ENCODE measurements at regions not wholly inside any gene's neighbourhood (a gene's known extent, or its start where the extent isn't known, plus 50 kb on each side); places are given as distances from the start of the nearest gene placed in this dataset.

DNA sequence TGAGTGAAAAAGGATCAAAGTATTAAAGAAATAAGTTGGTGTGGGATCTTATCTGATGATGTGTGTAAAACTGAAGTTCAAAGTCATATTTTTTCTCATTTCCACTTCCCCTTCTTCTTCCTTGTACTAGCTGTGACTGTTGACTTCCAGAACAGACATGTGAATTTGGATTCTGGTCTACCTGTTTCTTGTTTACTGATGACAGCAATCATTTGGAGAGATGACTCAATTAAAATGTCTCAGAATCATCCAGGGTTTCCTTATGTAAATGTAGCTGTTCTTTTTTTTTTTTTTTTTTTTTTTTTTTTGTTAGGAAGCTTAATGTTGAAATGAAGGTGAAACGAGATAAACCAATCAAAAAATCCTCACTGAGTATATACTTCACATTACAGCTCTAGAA, 819.9 kb upstream of the PIK3C3 start:
- Histone ChIP-seq H3K27me3 (ENCODE audit: insufficient read depth, low read length, poor library complexity, severe bottlenecking) (no peaks in the 10 kb centered on the region), H3K4me3 (ENCODE audit: low read length) (no peak overlapping the region), H3K27ac (ENCODE audit: low read depth, low read length) (no peak overlapping the region), H3K36me3 (ENCODE audit: insufficient read depth, low read length) (no peaks in the 10 kb centered on the region), H3K4me1 (ENCODE audit: insufficient read depth, low read length) (no peaks in the 10 kb centered on the region), H3K9me3 (ENCODE audit: low read length) (no peaks in the 10 kb centered on the region)
- ChIA-PET POLR2A (no interaction called here), CTCF (no interaction called here)
- Mint-ChIP-seq H3K4me3 (no peak overlapping the region), H3K36me3 (no peaks in the 10 kb centered on the region), H3K27me3 (no peaks in the 10 kb centered on the region), H3K27ac (no peak overlapping the region), H3K4me1 (no peaks in the 10 kb centered on the region), H3K9me3 (peaks cover 5 to 27% (median 12%) of the 10 kb centered on the region in 5 donors)
- DNase-seq, result no peak

DNA sequence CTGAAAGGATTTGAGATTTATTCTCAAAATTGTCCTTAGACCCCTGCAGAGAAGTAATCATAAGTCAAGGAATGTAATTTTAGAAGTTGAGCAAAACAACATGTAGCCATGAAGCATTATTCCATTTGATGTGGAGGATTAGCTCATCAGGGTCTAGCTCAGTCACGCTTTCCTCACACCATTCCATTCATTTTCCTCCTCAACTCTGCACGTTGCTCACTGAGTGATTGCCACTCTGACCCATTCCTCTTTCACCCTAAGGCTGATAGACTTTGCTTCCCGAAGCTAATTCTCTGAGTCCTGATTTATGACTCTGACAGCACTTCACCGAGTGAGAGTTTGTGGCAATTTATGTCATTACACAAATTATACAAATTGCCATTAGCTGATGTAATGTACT, 820.6 kb upstream of the PIK3C3 start:
- no peak overlapping the region for H3K4me3 Mint-ChIP-seq
- H3K36me3 Mint-ChIP-seq, result no peaks in the 10 kb centered on the region
- Histone ChIP-seq H3K27ac (ENCODE audit: low read depth, low read length) (no peak overlapping the region), H3K4me3 (ENCODE audit: low read length) (no peak overlapping the region), H3K4me1 (ENCODE audit: insufficient read depth, low read length) (no peaks in the 10 kb centered on the region), H3K36me3 (ENCODE audit: insufficient read depth, low read length) (no peaks in the 10 kb centered on the region), H3K9me3 (ENCODE audit: low read length) (no peaks in the 10 kb centered on the region), H3K27me3 (ENCODE audit: insufficient read depth, low read length, poor library complexity, severe bottlenecking) (no peaks in the 10 kb centered on the region)
- POLR2A ChIA-PET, result no interaction called here
- H3K4me1 Mint-ChIP-seq, result no peaks in the 10 kb centered on the region
- no peak overlapping the region for H3K27ac Mint-ChIP-seq
- no peak for DNase-seq
- no peaks in the 10 kb centered on the region for H3K27me3 Mint-ChIP-seq
- peaks cover 5 to 21% (median 12%) of the 10 kb centered on the region in 5 donors for H3K9me3 Mint-ChIP-seq
- CTCF ChIA-PET, result no interaction called here

DNA sequence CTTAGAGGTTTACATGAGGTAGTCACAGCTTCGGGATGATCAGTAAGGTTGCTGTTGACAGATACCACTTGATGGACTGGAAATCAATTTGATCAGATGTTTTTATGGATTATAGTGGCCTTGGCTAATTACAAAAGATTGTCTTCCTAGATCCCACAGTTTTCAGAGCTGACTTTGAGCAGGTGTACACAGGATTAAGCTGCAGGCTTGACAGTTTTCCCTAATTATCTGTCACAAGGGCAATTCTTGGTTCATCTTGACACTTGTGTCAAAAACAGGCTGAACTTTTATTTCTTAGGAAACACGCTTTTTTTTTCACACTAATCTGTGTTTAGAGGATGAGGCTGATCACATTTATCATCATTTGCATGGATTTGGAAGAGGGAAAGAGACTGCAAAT, 824.0 kb upstream of the PIK3C3 start:
- Mint-ChIP-seq H3K9me3 (peaks cover 5 to 17% (median 12%) of the 10 kb centered on the region in 5 donors), H3K27ac (no peak overlapping the region), H3K27me3 (no peaks in the 10 kb centered on the region), H3K36me3 (no peaks in the 10 kb centered on the region), H3K4me3 (no peak overlapping the region), H3K4me1 (no peaks in the 10 kb centered on the region)
- no peak overlapping the region for H3K27ac ChIP-seq (ENCODE audit: low read depth, low read length)
- no peak overlapping the region for H3K4me3 ChIP-seq (ENCODE audit: low read length)
- no peak for DNase-seq
- no peaks in the 10 kb centered on the region for H3K36me3 ChIP-seq (ENCODE audit: insufficient read depth, low read length)
- CTCF ChIA-PET, result no interaction called here
- POLR2A ChIA-PET, result no interaction called here
- no peaks in the 10 kb centered on the region for H3K27me3 ChIP-seq (ENCODE audit: insufficient read depth, low read length, poor library complexity, severe bottlenecking)
- no peaks in the 10 kb centered on the region for H3K4me1 ChIP-seq (ENCODE audit: insufficient read depth, low read length)
- H3K9me3 ChIP-seq (ENCODE audit: low read length), result no peaks in the 10 kb centered on the region

DNA sequence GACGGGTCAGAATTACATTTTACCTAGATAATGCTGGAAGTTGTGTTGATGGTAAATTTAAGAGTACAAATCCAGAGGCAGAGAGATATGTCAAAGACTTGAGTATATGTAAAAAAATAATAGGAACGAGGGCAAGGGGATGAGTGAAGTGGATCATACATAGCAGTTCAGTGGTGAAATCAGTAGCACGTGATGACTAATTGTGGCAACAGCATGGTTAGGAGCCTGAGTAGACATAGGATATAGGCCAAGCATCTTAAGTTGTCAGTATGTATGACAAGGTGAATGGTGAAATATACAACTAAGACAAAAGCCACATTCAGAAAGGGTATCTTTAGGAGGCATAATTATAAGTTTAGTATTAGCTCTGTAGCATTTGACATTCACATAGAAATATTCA, 826.5 kb upstream of the PIK3C3 start:
- Mint-ChIP-seq H3K36me3 (no peaks in the 10 kb centered on the region), H3K27ac (no peak overlapping the region), H3K4me3 (no peak overlapping the region), H3K9me3 (peaks cover 3 to 20% (median 8%) of the 10 kb centered on the region in 5 donors), H3K4me1 (no peaks in the 10 kb centered on the region), H3K27me3 (no peaks in the 10 kb centered on the region)
- Histone ChIP-seq H3K4me3 (ENCODE audit: low read length) (no peak overlapping the region), H3K4me1 (ENCODE audit: insufficient read depth, low read length) (no peaks in the 10 kb centered on the region), H3K27me3 (ENCODE audit: insufficient read depth, low read length, poor library complexity, severe bottlenecking) (no peaks in the 10 kb centered on the region), H3K36me3 (ENCODE audit: insufficient read depth, low read length) (no peaks in the 10 kb centered on the region), H3K27ac (ENCODE audit: low read depth, low read length) (no peak overlapping the region), H3K9me3 (ENCODE audit: low read length) (no peaks in the 10 kb centered on the region)
- ChIA-PET POLR2A (no interaction called here), CTCF (no interaction called here)
- no peak for DNase-seq

DNA sequence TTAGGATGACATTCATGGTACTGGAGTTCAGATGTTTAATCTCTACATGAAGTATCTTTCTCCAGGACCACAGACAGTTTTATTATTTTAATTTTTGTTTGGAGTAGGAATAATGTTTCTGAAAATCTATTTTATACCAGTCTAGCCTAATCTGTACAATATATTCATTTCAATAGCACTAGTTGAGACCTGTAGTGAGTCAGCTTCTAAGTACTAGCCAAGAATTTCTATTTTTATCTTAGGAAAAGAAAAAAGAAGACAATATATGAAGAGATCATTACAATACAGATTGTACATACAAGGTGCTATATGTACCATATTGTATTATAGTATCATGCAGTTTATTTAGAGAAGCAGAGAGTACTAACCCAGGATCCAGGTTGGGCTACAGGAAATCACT, 826.9 kb upstream of the PIK3C3 start:
- POLR2A ChIA-PET, result no interaction called here

DNA sequence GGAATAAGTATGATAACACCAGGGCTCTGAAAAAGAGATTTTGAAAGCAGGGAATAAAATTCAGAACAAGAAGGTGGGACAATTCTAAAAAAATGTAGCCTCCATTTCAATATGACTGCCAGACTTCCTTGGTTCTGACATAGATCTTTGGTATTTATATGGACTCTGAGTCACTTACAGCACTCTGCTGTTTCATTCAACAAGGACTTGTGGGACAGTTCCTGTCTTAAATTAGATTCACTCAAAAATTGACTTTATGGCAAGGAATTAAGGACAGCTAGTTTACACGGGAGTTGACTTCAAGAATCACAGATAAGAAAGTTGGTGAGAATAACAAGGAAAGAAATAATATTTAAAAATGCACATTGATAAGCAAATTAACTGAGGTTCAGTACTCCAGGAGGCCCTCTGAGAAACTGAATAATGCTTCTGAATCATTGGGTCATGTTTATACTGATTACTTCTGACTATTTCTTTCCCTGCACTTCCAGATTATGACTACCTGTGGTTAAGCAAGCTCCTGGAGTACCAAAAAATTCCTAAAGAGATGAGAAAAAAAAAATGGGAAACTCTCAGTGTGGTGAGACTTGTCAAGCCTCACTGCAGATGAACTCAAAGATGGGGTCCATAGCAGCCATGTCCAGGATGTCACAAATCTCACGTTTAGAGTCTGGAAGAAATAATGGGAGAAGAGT, 828.3 kb upstream of the PIK3C3 start:
- ChIA-PET CTCF (no interaction called here), POLR2A (no interaction called here)
- no peak for DNase-seq
- Mint-ChIP-seq H3K27me3 (no peaks in the 10 kb centered on the region), H3K36me3 (peaks cover 0 to 1% (median 0%) of the 10 kb centered on the region in 3 donors), H3K4me3 (no peak overlapping the region), H3K4me1 (no peaks in the 10 kb centered on the region), H3K27ac (no peak overlapping the region), H3K9me3 (peaks cover under 1 to 24% (median 9%) of the 10 kb centered on the region in 5 donors)
- Histone ChIP-seq H3K4me3 (ENCODE audit: low read length) (no peak overlapping the region), H3K27ac (ENCODE audit: low read depth, low read length) (no peak overlapping the region), H3K27me3 (ENCODE audit: insufficient read depth, low read length, poor library complexity, severe bottlenecking) (no peaks in the 10 kb centered on the region), H3K36me3 (ENCODE audit: insufficient read depth, low read length) (no peaks in the 10 kb centered on the region), H3K9me3 (ENCODE audit: low read length) (no peaks in the 10 kb centered on the region), H3K4me1 (ENCODE audit: insufficient read depth, low read length) (no peaks in the 10 kb centered on the region)

More for the DNA sequence above, 826.9 kb upstream of the PIK3C3 start:
- CTCF ChIA-PET, result no interaction called here
- H3K4me3 ChIP-seq (ENCODE audit: low read length), result no peak overlapping the region
- no peak overlapping the region for H3K27ac ChIP-seq (ENCODE audit: low read depth, low read length)
- Mint-ChIP-seq H3K36me3 (no peaks in the 10 kb centered on the region), H3K9me3 (peaks cover 2 to 20% (median 8%) of the 10 kb centered on the region in 5 donors), H3K4me1 (no peaks in the 10 kb centered on the region), H3K27ac (no peak overlapping the region), H3K27me3 (no peaks in the 10 kb centered on the region), H3K4me3 (no peak overlapping the region)
- H3K36me3 ChIP-seq (ENCODE audit: insufficient read depth, low read length), result no peaks in the 10 kb centered on the region
- no peaks in the 10 kb centered on the region for H3K9me3 ChIP-seq (ENCODE audit: low read length)
- no peaks in the 10 kb centered on the region for H3K27me3 ChIP-seq (ENCODE audit: insufficient read depth, low read length, poor library complexity, severe bottlenecking)
- no peak for DNase-seq
- H3K4me1 ChIP-seq (ENCODE audit: insufficient read depth, low read length), result no peaks in the 10 kb centered on the region

DNA sequence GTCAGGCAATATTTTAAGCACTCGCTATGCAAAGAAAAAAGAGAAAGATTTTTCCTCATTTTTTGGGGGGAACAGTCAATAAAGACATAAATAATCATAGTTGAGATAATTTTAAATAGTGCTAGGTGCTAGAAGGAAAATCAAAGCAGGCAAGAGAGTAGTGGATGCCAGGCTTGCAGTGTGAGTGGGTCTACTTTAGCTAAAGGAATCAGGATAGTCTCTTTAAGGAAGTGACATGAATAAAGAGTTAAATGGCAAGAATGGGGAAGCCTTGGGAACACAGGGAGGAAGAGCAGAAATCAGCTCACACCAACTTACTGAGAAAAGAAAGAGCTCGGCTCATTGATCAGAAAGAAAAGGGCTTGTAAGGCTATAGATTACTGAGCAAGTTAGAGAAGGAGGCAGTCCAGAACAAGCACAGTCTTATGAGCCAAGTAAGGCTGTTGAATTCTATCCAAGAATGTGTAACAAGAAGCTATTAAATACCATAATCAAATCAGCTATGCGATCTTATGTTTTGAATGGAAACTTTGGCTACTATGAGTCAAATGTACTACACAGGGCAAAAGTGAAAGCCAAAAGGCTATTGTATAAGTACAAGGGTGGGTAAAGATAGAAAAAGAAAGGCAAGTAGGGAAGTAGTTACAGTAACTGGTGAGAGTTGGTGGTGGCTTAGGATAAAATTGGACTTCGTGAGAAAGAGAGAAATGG, 833.8 kb upstream of the PIK3C3 start:
- Mint-ChIP-seq H3K36me3 (peaks cover 0 to 1% (median 0%) of the 10 kb centered on the region in 3 donors), H3K27ac (no peak overlapping the region), H3K4me1 (no peaks in the 10 kb centered on the region), H3K9me3 (peaks cover 4 to 33% (median 7%) of the 10 kb centered on the region in 5 donors), H3K4me3 (no peak overlapping the region), H3K27me3 (no peaks in the 10 kb centered on the region)
- Histone ChIP-seq H3K27ac (ENCODE audit: low read depth, low read length) (no peak overlapping the region), H3K4me1 (ENCODE audit: insufficient read depth, low read length) (no peaks in the 10 kb centered on the region), H3K9me3 (ENCODE audit: low read length) (no peaks in the 10 kb centered on the region), H3K36me3 (ENCODE audit: insufficient read depth, low read length) (no peaks in the 10 kb centered on the region), H3K27me3 (ENCODE audit: insufficient read depth, low read length, poor library complexity, severe bottlenecking) (no peaks in the 10 kb centered on the region), H3K4me3 (ENCODE audit: low read length) (no peak overlapping the region)
- ChIA-PET POLR2A (no interaction called here), CTCF (no interaction called here)
- no peak for DNase-seq

DNA sequence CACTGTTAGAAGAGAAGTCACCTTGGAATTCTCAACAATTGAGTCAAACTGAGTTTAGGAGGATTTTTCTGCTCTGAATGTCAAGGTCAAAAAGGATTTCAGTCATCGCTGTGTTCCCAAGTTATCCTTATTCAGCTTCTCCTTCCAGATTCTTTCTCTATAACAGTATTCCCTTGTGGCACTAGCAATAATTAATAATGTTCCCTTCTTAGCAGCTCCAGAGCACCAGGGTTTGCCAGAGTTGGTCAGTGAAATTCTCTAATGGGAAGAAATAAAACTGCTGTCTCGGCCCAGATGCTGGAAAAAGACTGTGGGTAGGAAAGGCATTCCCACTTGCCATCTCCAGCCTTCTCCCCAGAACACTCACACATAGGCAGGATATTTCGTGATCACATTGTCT, 836.0 kb upstream of the PIK3C3 start:
- H3K27me3 ChIP-seq (ENCODE audit: insufficient read depth, low read length, poor library complexity, severe bottlenecking), result no peaks in the 10 kb centered on the region
- Mint-ChIP-seq H3K4me3 (no peak overlapping the region), H3K27ac (no peak overlapping the region), H3K9me3 (peaks cover 4 to 31% (median 6%) of the 10 kb centered on the region in 5 donors), H3K4me1 (no peaks in the 10 kb centered on the region), H3K27me3 (no peaks in the 10 kb centered on the region), H3K36me3 (peaks cover 0 to 1% (median 0%) of the 10 kb centered on the region in 3 donors)
- H3K27ac ChIP-seq (ENCODE audit: low read depth, low read length), result no peak overlapping the region
- ChIA-PET POLR2A (no interaction called here), CTCF (no interaction called here)
- H3K4me1 ChIP-seq (ENCODE audit: insufficient read depth, low read length), result no peaks in the 10 kb centered on the region
- H3K36me3 ChIP-seq (ENCODE audit: insufficient read depth, low read length), result no peaks in the 10 kb centered on the region
- H3K9me3 ChIP-seq (ENCODE audit: low read length), result peaks cover 1% of the 10 kb centered on the region
- DNase-seq, result no peak
- H3K4me3 ChIP-seq (ENCODE audit: low read length), result no peak overlapping the region

Measured in CD8-positive, alpha-beta memory T cell (primary cell).